Heart left ventricle (tissue), 16 donors: ENCODE measurements at regions not wholly inside any gene's neighbourhood (a gene's known extent, or its start where the extent isn't known, plus 50 kb on each side); places are given as distances from the start of the nearest gene placed in this dataset.
"Not testable (repeated sequence)": the region's sequence is repeated elsewhere in the genome, so short reads cannot be mapped to it uniquely, and the experiment has no call there.

Source experiments
- ATAC-seq, 4 donors: fragments of 200-7000 bp; cut with Tn5 transposase; one replicate each; pipeline ENCODE4 v1.9.1; 2020 to 2022; ENCODE audit warnings: moderate library complexity in 4 of 4, mild to moderate bottlenecking in 3 of 4, moderate number of reproducible peaks in 1 of 4
- DNase-seq, 5 donors: peaks; one replicate each; pipeline ENCODE4 v3.0.0-alpha.2; 2020
- H3K27ac ChIP-seq, 12 donors: fragments of 200-600 bp; sonication (generic) in 4 of 12; one replicate each; pipeline versions ENCODE4 v1.5.0 to v1.8.0; 2016 to 2022; ENCODE audit warnings: mild to moderate bottlenecking in 2 of 12
- H3K27me3 ChIP-seq, 9 donors: fragments of 200-600 bp; sonication (generic) in 2 of 9; one replicate each; pipeline versions ENCODE4 v1.5.1 to v1.8.0; 2016 to 2022; ENCODE audit warnings: mild to moderate bottlenecking in 3 of 9
- H3K36me3 ChIP-seq, 9 donors: fragments of 200-600 bp; sonication (generic) in 2 of 9; one replicate each; pipeline versions ENCODE4 v1.5.0 to v1.8.0; 2018 to 2022; ENCODE audit warnings: mild to moderate bottlenecking in 2 of 9
- H3K4me1 ChIP-seq, 12 donors: fragments of 200-600 bp; sonication (generic) in 4 of 12; one replicate each; pipeline versions ENCODE4 v1.5.0 to v1.8.0; 2016 to 2022; ENCODE audit warnings: mild to moderate bottlenecking in 3 of 12
- H3K4me3 ChIP-seq, 12 donors: fragments of 200-600 bp; sonication (generic) in 4 of 12; one replicate each; pipeline versions ENCODE4 v1.5.0 to v1.8.0; 2017 to 2022; ENCODE audit warnings: mild to moderate bottlenecking in 9 of 12, moderate library complexity in 4 of 12
- H3K9me3 ChIP-seq, 12 donors: fragments of 200-600 bp; sonication (generic) in 4 of 12; one replicate each; pipeline versions ENCODE4 v1.5.0 to v1.8.0; 2016 to 2022; ENCODE audit warnings: mild to moderate bottlenecking in 1 of 12
- POLR2A ChIP-seq, 2 donors: fragments of 450-650 bp; IDR thresholded peaks; one replicate each; pipeline ENCODE4 v1.6.1; 2017; ENCODE audit warnings: antibody characterized with exemption in 2 of 2, mild to moderate bottlenecking in 2 of 2, moderate library complexity in 2 of 2
- WGBS, 4 donors: extraction: QIAGEN DNeasy Blood & Tissue Kit in 2 of 4; methylation state at CpG; one replicate each; pipeline versions ENCODE4 v1.1.5 to v1.1.7; 2013 to 2018; 5-methylcytosine and 5-hydroxymethylcytosine counted together
- intact Hi-C, 10 donors: fragments of 100-400 bp; cut with DNase I; formaldehyde crosslinking; loops; one replicate each; pipeline versions ENCODE4 v1.11.1 to v1.14.2; 2022
- TF ChIP-seq, protein P1 (sequence below), 12 donors: fragments of 200-600 bp; sonication (generic) in 4 of 12; IDR thresholded peaks; one replicate each; pipeline versions ENCODE4 v1.5.0 to v1.8.0; 2018 to 2022; ENCODE audit warnings: antibody characterized with exemption in 12 of 12, mild to moderate bottlenecking in 5 of 12
- donor health status: ischemic (EF 13 %, LVEDD 7.1; RV severe dilation, severe dysfunction).
- donor health status: healthy with polysubstance abuse.
- donor health status: DM: no; HTN: yes; CAD: no.
- donor health status: DM: no; HTN: no; CAD: no.
- donor health status: ischemic (EF 25% LVEDD 6.9; RV normal size, moderate dysfunction).
- donor health status: ischemic (EF 25% LVEDD 5.7; RV mildly dilated, moderate dysfunction).
- donor health status: healthy.
- donor health status: DM: yes; HTN: yes; CAD: no.
- donor health status: ischemic (EF 35%, LVEDD 5.7; RV mildly dilated, moderate dysfunction).
- donor health status: nonischemic (EF 11% LVEDD 7.7; RV severe dilation, severe dysfunction).
- donor health status: DM: yes; HTN: yes; CAD: no.
- donor health status: PGD.
- donor health status: ischemic (EF 29% LVEDD 5.4; RV normal size, mild dysfunction).
- donor health status: nonischemic (EF 23%, LVEDD 6.1; RV moderate dilation, normal function).

DNA sequence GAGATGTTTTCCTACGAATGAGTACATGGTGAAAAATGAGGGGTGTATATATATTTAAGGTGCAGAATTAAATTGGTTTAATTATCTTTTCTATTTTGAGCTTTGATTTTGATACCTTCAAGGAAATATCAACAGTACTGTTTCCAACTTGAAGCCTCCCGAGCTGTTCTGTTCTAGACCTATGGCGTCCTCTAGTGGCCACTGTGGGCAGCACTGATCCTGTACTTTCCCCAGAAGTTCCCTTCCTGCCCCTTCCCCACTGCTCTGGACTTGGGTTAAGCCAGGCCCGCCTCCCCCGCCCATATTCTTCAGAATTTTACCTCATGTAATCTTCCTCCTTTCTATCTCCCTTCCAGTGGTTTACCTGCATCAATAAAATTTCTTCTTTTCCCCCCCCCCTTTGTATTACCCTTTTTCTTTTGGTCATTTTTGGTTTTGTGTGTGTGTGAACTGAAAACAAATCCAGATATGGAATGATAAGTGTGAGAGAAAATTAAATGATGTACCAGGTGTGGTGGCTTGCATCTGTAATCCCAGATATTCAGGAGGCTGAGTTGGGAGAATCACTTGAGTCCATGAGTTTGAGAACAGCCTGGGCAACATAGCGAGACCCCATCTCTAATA lies 1643.5 kb downstream of the TP53TG3F start:
- H3K27me3 ChIP-seq, result peaks cover 0 to 6% (median 0%) of the 10 kb centered on the region in 9 donors
- TF ChIP-seq POLR2A (IDR thresholded peaks at IDR 0.05), result no peak
- TF ChIP-seq, protein P1, sequence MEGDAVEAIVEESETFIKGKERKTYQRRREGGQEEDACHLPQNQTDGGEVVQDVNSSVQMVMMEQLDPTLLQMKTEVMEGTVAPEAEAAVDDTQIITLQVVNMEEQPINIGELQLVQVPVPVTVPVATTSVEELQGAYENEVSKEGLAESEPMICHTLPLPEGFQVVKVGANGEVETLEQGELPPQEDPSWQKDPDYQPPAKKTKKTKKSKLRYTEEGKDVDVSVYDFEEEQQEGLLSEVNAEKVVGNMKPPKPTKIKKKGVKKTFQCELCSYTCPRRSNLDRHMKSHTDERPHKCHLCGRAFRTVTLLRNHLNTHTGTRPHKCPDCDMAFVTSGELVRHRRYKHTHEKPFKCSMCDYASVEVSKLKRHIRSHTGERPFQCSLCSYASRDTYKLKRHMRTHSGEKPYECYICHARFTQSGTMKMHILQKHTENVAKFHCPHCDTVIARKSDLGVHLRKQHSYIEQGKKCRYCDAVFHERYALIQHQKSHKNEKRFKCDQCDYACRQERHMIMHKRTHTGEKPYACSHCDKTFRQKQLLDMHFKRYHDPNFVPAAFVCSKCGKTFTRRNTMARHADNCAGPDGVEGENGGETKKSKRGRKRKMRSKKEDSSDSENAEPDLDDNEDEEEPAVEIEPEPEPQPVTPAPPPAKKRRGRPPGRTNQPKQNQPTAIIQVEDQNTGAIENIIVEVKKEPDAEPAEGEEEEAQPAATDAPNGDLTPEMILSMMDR (IDR thresholded peaks at IDR 0.05), result peak in 7 of 12 donors; percentile 7 to 33 (median 20)
- no peak for ATAC-seq
- intact Hi-C loops, result no loop called here
- no peak overlapping the region for H3K4me3 ChIP-seq
- no peaks in the 10 kb centered on the region for H3K36me3 ChIP-seq
- no peak overlapping the region for H3K27ac ChIP-seq
- peaks cover 0 to 7% (median 0%) of the 10 kb centered on the region in 12 donors for H3K9me3 ChIP-seq
- H3K4me1 ChIP-seq, result no peaks in the 10 kb centered on the region
- no peak for DNase-seq
- WGBS, 4 donors, result 28 to 36% (median 33%) methylated on average over 6 of the region's 6 CpGs

DNA sequence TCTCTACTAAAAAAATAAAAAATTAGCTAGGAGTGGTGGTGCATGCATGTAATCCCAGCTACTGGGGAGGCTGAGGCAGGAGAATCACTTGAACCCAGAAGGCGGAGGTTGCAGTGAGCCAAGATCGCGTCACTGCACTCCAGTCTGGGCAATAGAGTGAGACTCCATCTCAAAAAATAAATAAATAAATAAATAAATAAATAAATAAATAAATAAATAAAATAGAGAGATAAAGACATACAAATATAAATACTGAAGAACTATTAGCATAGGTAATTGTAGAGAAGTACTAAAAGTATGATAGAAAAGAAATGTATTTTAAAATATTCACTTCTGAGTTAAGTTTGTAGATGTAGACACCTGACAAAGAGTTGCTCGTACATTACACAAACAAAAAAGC lies 1652.4 kb downstream of the TP53TG3F start:
- ATAC-seq, intact Hi-C loops, H3K36me3 ChIP-seq, H3K27me3 ChIP-seq, H3K4me3 ChIP-seq, H3K4me1 ChIP-seq, H3K27ac ChIP-seq, DNase-seq: not testable (repeated sequence)
- peaks cover 0 to 27% (median 0%) of the 10 kb centered on the region in 12 donors for H3K9me3 ChIP-seq
- WGBS, 4 donors, result 64 to 77% (median 72%) methylated on average over 4 of the region's 4 CpGs

DNA sequence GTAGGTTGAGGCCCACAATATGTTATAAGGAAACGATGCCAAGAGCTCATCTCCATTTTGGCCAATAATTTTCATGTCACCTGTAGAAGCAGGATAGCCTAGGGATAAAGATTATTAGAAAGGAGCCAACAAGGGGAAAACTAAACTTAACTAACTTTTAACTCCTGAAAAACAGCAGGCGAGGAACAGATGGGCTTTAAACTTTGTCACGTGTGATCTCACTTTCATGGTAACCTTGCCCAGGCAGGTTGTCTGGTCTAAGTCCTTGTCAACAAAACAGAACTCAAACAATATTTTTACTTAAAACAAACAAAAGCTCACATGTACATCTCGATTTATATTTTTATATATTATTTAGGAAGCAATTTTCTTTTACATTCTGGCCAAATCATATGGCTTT lies 1672.0 kb downstream of the TP53TG3F start:
- H3K4me3 ChIP-seq, result no peak overlapping the region
- H3K27ac ChIP-seq, result no peak overlapping the region
- 39 to 49% (median 45%) methylated on average over 4 of the region's 4 CpGs for WGBS, 4 donors
- no peaks in the 10 kb centered on the region for H3K4me1 ChIP-seq
- no peak for DNase-seq
- no peaks in the 10 kb centered on the region for H3K36me3 ChIP-seq
- no peak for TF ChIP-seq POLR2A (IDR thresholded peaks at IDR 0.05)
- TF ChIP-seq, protein P1 (IDR thresholded peaks at IDR 0.05), result no peak
- no peak for ATAC-seq
- no peaks in the 10 kb centered on the region for H3K27me3 ChIP-seq
- H3K9me3 ChIP-seq, result no peaks in the 10 kb centered on the region
- intact Hi-C loops, result no loop called here

DNA sequence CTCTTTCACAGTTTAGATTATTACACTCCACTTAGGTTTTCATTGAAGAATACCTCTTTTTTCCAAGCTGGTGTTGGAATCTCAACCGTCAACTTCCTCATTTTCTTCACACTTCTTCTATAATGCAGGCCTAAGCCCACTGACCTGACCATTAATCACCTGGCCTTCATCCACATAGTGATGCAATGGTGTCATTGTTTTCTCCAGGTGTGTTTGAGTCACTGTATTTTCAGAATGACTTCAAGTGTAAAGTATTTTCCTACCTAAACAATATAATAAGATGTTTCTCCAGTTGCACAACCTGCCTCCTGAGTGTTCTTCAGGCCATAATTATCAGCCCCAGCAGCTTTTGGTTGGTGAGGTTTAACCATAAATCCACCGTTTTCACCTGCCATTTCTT lies 1675.1 kb downstream of the TP53TG3F start:
- Histone ChIP-seq H3K27me3 (no peaks in the 10 kb centered on the region), H3K36me3 (no peaks in the 10 kb centered on the region), H3K9me3 (peaks cover 0 to 5% (median 0%) of the 10 kb centered on the region in 12 donors), H3K4me3 (no peak overlapping the region), H3K4me1 (no peaks in the 10 kb centered on the region), H3K27ac (no peak overlapping the region)
- ATAC-seq, result no peak
- WGBS, 4 donors, result 16 to 24% (median 21%) methylated on average over 2 of the region's 2 CpGs
- intact Hi-C loops, result no loop called here
- no peak for TF ChIP-seq POLR2A (IDR thresholded peaks at IDR 0.05)
- TF ChIP-seq, protein P1 (IDR thresholded peaks at IDR 0.05), result no peak
- no peak for DNase-seq
